NAMALWA (cell line): ENCODE measurements at regions not wholly inside any gene's neighbourhood (a gene's known extent, or its start where the extent isn't known, plus 50 kb on each side); places are given as distances from the start of the nearest gene placed in this dataset.

Experiments used
- DNase-seq: peaks from one replicate; pipeline ENCODE4 v3.0.0-alpha.2; 2015; ENCODE audit warnings: low spot score

DNA sequence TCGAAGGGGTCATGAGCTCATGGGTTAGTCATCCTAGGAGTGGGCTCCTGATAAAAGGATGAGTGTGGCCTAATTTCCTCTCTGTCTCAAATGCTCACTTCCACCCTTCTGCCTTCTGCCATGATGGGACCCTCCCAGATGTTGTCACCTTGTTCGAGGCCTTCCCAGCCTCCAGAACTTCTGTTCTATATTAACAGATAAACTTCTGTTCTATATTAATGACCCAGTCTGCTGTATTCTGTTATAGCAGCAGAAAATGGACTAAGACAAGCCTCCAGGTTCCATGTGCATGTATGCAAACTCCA, 583.2 kb downstream of the GLRX3 start:
- DNase-seq: no peak

DNA sequence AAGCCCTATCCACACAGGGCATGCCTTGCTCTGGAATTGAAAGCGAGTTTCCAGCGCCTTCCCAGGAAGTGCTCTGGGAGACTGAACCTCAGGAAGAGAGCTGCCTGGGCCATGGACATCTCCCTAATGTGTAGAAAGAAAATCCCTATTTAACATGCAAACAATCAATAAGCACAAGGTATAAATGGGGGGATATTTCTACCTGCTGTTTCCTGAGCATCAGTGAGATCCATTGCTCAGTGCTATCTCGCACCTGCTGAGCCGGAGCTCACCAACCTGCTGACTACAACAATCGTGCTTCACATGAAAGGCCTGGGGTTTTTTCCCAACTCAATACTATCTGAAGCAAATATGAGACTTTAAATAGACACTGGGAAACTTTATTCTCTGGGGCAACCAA, 584.0 kb downstream of the GLRX3 start:
- DNase-seq: no peak

- no peak for DNase-seq
These were observed 585.8 kb downstream of the GLRX3 start for GRCh38 chr10:130721971-130722370.

DNA sequence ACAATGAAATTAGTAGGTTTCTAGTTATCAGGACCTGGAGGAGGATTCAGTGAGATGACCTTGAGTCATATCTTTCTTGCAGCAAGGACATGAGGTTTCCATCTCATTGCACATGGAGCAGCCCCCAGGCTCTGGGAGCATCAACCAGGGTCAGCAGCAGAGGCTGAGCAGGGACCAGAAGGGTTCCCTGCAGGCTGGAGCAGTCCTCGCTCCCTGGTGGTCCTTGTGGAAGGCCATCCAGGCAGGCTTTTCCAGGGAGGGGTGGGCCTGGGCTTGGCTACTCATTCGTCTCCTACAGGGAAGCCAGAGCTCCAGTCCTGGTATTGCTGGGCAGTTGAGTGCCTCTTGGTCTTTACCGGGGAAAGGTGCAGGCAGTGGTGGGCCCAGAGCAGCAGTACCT, 587.5 kb downstream of the GLRX3 start:
- DNase-seq: no peak

DNA sequence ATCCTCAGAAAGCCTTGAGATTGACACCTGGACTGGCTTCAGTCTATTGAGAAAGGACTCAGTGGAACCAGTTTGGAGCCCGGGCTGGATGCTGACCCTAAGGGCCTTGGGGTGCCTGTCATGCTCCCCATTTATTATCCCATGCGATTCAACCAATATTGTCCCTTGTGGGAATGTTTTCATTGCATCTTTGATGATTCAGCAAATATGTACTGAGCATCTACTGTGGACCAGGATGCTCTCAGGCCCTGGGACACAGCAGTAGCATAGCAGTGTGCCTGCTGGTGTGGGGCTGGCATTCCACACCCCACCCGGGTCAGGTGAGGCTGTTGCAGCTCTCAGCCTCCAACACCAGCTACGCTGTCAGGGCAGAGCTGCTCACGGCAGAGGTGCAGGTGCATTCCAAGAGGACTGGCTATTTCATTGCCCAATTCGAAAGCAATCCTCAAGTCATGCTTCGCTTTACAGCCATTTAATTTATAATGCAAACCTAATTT, 586.0 kb downstream of the TCERG1L start:
- DNase-seq: no peak

GRCh38 chr10:130726996-130727725, 584.4 kb downstream of the TCERG1L start:
- no peak for DNase-seq

GRCh38 chr10:130727766-130728490, 583.6 kb downstream of the TCERG1L start:
- DNase-seq: no peak

DNA sequence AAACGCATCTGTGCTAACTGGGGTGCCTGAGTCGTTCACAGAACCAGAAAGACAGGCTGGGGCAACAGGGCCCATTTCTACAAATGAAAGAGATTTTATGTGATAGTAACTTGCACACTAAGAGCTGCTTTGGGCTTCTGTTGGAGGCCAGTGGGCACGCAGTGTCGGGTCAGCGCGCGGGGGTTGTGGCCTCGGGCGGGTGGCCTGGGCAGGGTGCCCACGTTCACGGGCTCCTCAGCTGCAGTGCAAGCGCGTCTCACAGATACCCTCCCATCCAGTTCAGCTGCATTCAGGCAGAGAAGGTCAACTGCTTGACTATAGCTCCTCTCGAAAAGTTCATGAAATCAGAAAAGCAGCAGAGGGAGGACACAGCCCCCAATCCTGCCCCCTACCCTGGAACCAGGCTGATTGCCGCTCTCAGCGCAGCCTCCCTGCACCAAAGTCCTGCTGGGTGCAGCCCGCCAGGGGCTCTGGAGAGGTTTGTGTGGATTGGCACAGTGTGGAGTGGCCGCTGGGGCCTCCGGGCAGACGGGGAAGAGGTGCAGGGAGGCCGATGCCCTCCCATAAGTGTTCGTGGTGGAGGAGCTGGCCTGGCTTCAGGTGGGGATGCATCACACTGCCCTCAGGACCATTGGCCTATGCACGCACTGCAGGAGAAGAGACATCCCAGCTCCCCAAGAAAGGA, 582.8 kb downstream of the TCERG1L start:
- no peak for DNase-seq

DNA sequence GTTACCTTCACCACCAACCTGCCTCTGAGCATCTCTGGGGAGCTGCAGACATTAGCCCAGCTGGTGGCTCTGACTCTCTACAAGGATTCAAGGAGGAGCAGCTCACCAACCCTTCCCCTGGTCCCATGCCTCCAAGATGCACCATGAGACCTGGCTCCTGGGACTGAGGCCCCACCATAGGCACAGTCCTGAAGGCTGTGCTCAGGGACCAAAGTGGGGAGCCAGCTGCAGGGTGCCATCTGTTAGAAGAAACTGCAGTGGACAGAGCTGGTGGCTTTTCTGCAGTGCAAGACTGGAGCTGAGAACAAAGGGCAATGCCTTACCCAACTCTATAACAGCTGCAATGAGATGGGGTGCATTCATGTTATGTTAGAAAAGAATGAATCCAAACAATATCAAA, 581.6 kb downstream of the TCERG1L start:
- no peak for DNase-seq

DNA sequence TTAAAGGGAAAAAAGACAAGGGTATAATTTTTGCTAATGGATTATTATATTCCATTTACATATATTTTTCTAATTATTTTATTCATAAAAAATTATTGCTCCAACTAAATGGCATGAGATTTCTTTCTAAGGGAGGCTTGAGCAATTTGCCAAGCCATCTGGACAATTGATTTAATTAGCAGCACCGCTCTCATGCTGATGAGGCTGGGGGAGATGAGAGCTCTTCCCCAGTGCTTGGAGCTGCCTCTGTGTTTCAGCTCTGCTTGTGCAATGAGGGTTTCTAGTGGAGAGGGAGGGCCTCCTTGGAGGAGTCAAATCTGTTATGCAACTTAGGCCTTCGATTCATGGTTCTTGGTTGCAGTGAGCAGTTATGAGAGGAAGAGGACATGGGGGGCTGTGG, 574.3 kb downstream of the TCERG1L start:
- no peak for DNase-seq

DNA sequence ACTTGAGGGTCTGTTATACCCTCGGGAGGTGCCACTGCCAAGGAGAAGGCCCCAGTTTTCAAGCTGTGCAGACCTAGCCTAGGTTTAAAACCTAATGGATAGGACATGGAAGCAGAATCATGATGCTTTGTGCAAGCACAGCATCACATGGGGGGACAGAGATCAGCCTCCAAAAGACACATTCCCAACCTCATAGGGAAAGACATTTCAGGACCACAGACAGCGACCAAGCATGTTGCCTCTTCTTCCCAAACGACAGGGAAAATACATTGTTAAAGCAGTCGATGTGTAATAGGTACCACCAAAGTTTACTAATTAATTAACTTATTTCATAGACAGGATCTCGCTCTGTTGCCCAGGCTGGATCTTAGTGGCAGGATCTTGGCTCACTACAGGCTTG, 573.9 kb downstream of the TCERG1L start:
- no peak for DNase-seq

- no peak for DNase-seq
These were observed 572.3 kb downstream of the TCERG1L start for GRCh38 chr10:130739016-130739756.

DNA sequence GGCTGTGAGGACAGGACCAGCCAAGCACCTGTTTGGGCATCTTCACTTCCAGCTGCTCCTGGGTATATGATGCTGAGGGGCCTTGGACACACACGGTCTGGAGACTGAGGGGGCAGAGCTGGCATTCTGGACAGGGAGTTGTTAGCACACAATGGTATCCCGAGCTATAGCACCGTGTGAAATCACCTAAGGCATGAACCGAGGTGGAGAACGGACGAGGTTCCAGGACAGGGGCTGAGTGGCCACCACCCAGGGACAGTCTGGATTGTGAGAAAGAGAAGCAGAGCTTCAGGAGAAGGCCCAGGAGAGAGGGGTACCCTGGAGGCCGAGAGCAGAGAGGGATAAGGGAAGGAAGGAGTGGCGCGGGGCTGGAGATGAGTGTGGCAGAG, 571.8 kb downstream of the TCERG1L start:
- DNase-seq: no peak

DNA sequence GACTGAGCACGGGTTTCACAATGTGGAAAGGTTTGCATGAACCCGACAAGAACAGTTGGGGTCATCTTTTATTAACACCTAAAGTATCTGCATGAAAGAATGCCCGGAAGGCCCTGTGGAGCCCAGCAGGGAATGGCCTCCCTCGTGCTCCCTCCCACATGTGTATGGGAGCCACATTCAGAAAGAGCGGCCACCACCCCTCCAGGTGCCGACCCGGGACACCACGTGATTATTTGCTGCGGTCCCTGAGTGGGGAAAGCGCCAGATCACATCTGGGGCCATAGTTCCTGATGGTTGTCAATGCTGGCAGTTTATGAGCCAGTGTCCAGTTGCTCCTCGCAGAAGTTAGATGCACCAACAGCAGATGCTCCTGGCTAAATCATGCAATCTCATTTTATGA, 571.4 kb downstream of the TCERG1L start:
- DNase-seq: no peak

- no peak for DNase-seq
These were observed 570.4 kb downstream of the TCERG1L start for GRCh38 chr10:130740915-130741750.

GRCh38 chr10:130741901-130742855, 569.3 kb downstream of the TCERG1L start:
- DNase-seq: no peak

DNA sequence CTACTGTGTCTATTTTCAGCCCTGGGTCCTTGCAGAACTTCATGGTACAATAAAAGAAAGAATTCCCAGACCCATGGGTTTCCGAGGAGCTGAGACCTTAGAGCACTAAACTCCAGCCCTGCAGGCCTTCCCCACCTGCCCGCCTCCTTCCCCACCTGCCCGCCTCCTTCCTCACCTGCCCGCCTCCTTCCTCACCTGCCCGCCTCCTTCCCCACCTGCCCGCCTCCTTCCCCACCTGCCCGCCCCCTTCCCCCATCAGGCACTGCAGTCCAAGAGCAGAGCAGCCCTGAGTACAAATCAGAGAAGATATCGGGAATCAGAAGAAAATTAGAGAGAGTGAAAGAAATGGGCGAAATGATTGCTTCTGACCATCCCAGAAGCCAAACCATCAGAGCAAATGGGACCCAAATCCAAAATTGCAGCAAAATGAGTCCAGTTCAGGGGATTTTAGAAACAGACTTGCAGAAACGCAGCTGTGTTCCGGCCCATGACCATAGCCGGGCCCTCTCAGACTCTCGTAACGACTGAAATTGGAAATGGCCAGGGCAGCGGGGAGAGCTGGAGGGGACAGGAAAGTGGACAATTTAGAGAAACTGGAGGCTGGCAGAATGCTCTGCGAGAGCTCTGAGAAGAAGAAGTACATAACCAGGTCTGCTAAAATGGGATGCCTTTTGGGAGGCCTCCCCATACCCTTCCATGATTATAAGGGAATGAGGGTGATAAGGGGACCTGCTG, 568.4 kb downstream of the TCERG1L start:
- no peak for DNase-seq

DNA sequence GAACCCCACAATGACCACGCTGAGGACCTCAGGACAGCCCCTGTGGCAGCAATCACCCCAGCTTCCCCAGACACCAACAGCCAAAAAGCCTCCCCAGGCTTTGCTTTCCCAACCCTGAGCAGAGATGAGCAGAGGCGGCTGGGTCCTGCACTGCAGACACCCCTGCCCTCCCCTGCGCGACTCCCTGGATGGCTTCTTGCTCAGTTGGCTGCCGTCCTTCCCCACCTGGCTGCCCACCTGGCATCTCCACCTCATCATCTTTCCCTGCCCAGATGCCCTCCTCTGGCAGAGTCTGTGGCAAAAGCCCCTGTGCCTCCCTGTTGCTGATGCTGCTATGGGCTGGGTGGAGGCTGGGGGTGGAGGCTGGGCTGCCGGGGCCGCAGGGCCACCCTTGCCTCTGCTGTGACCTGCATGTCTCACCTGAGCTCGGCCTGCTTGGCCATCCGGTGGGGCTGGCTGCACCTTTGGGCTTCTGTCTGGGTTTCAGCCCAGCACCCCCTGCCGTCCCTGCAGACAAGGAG, 567.7 kb downstream of the TCERG1L start:
- DNase-seq: no peak

GRCh38 chr10:130744631-130745030, 566.9 kb downstream of the TCERG1L start:
- no peak for DNase-seq
